ENCODE measurements at regions not wholly inside any gene's neighbourhood (a gene's known extent, or its start where the extent isn't known, plus 50 kb on each side); places are given as distances from the start of the nearest gene placed in this dataset.

GRCh38 chrX:110866421-110866820, 70.8 kb upstream of the CHRDL1 start:
- H3K27me3 ChIP-seq = no peaks in the 10 kb centered on the region
- no peaks in the 10 kb centered on the region for H3K4me1 ChIP-seq
- TF ChIP-seq CTCF (IDR thresholded peaks at IDR 0.05) (no peak), POLR2A (IDR thresholded peaks at IDR 0.05) (no peak)
- 95% methylated on average over 2 of the region's 2 CpGs for WGBS (ENCODE audit: insufficient coverage, low coverage, low lambda C conversion rate, missing lambda C conversion rate)
- no peak overlapping the region for H3K4me3 ChIP-seq
- H3K9me3 ChIP-seq = peaks cover 0 to 1% (median 0%) of the 10 kb centered on the region in 4 donors
- no peak for DNase-seq
- no peak for ATAC-seq
- no peak overlapping the region for H3K27ac ChIP-seq
- intact Hi-C loops (cut with DNase I) = no loop called here
- no peaks in the 10 kb centered on the region for H3K36me3 ChIP-seq

- DNase-seq = no peak
- H3K27me3 ChIP-seq = no peaks in the 10 kb centered on the region
- H3K9me3 ChIP-seq = peaks cover 0 to 5% (median 0%) of the 10 kb centered on the region in 4 donors
- TF ChIP-seq POLR2A (IDR thresholded peaks at IDR 0.05) (no peak), CTCF (IDR thresholded peaks at IDR 0.05) (no peak)
- intact Hi-C loops (cut with DNase I) = no loop called here
- WGBS (ENCODE audit: insufficient coverage, low coverage, low lambda C conversion rate, missing lambda C conversion rate) = 50% methylated on average over 1 of the region's 1 CpG
- no peaks in the 10 kb centered on the region for H3K4me1 ChIP-seq
- ATAC-seq = no peak
- no peak overlapping the region for H3K4me3 ChIP-seq
- no peaks in the 10 kb centered on the region for H3K36me3 ChIP-seq
- no peak overlapping the region for H3K27ac ChIP-seq
Measured at GRCh38 chrX:110863883-110864282, 68.3 kb upstream of the CHRDL1 start.

- ATAC-seq (peak in 1 of 4 donors; percentile 32), DNase-seq (no peak)
- WGBS (ENCODE audit: insufficient coverage, low coverage, low lambda C conversion rate, missing lambda C conversion rate) = 36% methylated on average over 2 of the region's 2 CpGs
- H3K9me3 ChIP-seq = peaks cover 0 to 5% (median 0%) of the 10 kb centered on the region in 4 donors
- no peak overlapping the region for H3K4me3 ChIP-seq
- no peaks in the 10 kb centered on the region for H3K4me1 ChIP-seq
- H3K27ac ChIP-seq = no peak overlapping the region
- TF ChIP-seq CTCF (IDR thresholded peaks at IDR 0.05) (no peak), POLR2A (IDR thresholded peaks at IDR 0.05) (no peak)
- H3K27me3 ChIP-seq = no peaks in the 10 kb centered on the region
- intact Hi-C loops (cut with DNase I) = loop anchor here in 1 of 2 donors (10.0 kb wide), 1 partner anchor 404 kb away; no protein-coding TSS in a partner anchor
- no peaks in the 10 kb centered on the region for H3K36me3 ChIP-seq
Measured at GRCh38 chrX:110858565-110858964, 62.9 kb upstream of the CHRDL1 start.

GRCh38 chrX:110853610-110854009, 58.0 kb upstream of the CHRDL1 start:
- ATAC-seq (peak; percentile 65 to 75 (median 70)), DNase-seq (peak in 1 of 3 donors; percentile 36)
- intact Hi-C loops (cut with DNase I) = loop anchor here in 1 of 2 donors (10.0 kb wide), 1 partner anchor 399 kb away; no protein-coding TSS in a partner anchor
- peak; percentile 30 to 45 (median 38) for TF ChIP-seq CTCF (IDR thresholded peaks at IDR 0.05)
- TF ChIP-seq POLR2A (IDR thresholded peaks at IDR 0.05) = no peak
- Histone ChIP-seq H3K4me3 (no peak overlapping the region), H3K27me3 (no peaks in the 10 kb centered on the region), H3K36me3 (no peaks in the 10 kb centered on the region), H3K9me3 (no peaks in the 10 kb centered on the region), H3K27ac (no peak overlapping the region), H3K4me1 (no peaks in the 10 kb centered on the region)
- 29% methylated on average over 6 of the region's 7 CpGs for WGBS (ENCODE audit: insufficient coverage, low coverage, low lambda C conversion rate, missing lambda C conversion rate)

- peak; percentile 44 to 58 (median 49) for TF ChIP-seq CTCF (IDR thresholded peaks at IDR 0.05)
- no peak for TF ChIP-seq POLR2A (IDR thresholded peaks at IDR 0.05)
- Histone ChIP-seq H3K4me1 (no peaks in the 10 kb centered on the region), H3K36me3 (no peaks in the 10 kb centered on the region), H3K27me3 (no peaks in the 10 kb centered on the region), H3K9me3 (no peaks in the 10 kb centered on the region), H3K27ac (no peak overlapping the region), H3K4me3 (no peak overlapping the region)
- no peak for DNase-seq
- WGBS (ENCODE audit: insufficient coverage, low coverage, low lambda C conversion rate, missing lambda C conversion rate) = 26% methylated on average over 4 of the region's 4 CpGs
- peak; percentile 31 to 68 (median 55) for ATAC-seq
- intact Hi-C loops (cut with DNase I) = loop anchor here in 1 of 2 donors (10.0 kb wide), 1 partner anchor 397 kb away; no protein-coding TSS in a partner anchor
Measured at GRCh38 chrX:110852180-110852579, 56.6 kb upstream of the CHRDL1 start.

Data from right lobe of liver (tissue), 6 donors.